GM19397 (cell line): ENCODE measurements at regions not wholly inside any gene's neighbourhood (a gene's known extent, or its start where the extent isn't known, plus 50 kb on each side); places are given as distances from the start of the nearest gene placed in this dataset.

ENCODE experiments used
- ATAC-seq: cut with Tn5 transposase; IDR thresholded peaks from one replicate; pipeline ENCODE4 v1.9.1; 2021; ENCODE audit warnings: mild to moderate bottlenecking, moderate library complexity; ENCODE audit not compliant: unreplicated experiment

DNA sequence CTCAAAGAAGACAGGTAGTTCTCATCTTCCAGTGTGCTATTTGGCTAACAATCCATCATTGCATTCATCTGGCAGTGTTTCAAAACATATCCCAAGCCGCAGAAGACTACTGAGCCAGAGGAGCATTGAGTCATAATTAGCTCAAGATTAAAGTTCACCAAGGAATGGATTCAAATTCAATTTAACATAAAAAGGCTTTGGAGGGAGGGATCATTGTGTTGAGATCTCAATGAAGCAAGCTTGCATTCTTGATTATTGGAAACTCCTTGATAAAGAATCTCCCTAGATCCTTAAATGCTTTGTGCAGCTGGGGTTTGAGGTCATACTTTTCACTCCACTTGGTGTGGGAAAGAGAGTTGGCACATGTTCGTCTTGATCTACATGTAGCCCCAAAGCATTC is 142.8 kb upstream of the SEMA3A start:
- ATAC-seq: no peak

DNA sequence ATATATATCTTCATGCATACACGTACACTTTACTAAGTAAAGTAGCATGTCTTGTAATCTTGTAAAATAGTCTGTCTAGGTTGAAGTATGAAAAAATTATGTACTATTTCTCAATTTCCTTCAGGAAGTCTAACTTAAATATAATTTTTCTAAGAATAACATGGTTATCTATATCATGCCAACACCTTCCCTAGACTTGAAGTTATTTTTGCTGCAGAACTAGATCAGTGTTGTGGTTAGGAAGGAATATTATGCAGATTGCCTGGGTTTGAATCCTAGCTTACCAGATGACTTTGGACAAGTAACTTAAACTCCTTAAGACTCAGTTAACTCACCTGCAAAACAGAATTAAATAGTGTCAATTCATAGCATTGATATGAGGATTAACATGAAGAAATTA is 142.2 kb upstream of the SEMA3A start:
- ATAC-seq: peak; percentile 15

DNA sequence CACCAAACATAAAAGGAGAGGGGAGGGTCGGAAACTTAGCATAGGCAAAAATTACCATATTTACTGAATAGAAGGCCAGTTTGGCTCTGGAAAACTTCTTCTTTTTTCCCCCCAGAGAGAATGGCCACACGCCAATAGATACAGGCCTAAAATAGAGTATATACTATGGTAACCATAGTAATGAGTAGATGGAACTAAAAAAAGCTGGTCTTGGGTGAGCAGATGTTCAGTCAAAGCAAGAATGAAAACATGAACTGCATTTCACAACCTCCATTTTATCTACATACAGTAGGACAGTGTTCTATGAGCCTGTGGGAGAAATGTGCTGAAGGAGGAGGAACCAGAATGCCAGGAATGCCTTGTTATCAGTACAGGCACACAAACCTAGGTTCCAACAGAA is 141.7 kb upstream of the SEMA3A start:
- peak; percentile 94 for ATAC-seq

DNA sequence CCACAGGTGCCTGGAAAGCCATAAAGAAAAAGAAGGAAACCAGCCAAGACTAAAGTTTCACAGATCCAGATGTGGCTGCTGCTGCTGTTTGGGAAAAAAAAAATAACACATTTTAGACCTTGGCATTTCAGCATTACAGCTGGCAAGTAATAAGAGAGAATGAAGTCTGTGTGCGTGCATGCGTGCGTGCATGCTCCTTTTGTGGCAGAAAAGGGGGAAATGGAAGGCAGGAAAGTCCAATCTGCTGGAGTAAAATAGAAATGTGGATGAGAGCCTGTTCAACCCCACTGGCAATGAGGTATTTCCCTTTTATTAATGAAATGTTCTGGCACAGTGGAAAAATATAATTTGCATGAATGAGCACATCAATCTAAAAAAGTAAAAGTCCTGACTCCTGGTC is 137.0 kb upstream of the SEMA3A start:
- ATAC-seq: no peak

DNA sequence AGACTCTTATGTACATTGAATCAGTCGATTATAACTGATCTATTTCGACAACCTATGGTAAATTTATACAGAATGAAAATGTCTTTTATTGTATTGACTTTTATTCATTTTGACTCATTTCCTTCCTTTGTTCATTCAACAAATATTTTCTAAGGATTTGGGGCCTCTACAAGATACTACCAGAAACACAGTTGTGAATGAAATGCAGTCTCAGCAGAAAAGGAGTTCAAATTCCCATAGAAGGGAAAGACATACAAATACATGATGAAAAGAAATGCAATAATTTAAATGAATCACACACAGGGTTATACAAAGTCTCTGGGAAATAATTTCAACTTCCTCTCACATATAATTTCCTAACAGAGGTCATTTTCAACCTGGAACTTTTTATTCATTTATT is 134.0 kb upstream of the SEMA3A start:
- ATAC-seq: no peak

DNA sequence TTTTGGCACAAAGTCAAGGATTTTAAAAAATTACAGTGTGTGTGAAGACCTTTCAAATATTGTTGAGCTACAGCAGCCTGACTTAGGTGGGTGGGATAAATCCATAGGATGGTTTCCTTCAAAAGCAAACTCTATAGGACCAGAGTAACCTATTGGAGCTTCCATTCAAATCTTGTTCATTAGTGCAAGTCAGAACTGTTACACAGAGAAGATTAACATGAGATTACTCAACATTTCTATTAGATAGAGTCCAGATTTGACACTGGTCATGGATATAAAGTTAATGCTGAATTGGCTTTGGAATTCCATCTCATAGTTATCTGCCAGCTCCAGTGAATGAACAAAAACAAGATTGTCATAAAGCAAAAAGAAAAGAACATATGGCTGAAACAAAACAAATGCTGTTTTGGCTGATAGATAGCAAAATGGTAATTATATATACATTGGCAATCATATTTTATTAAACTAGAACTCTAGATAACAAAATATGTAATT is 129.6 kb upstream of the SEMA3A start:
- no peak for ATAC-seq

DNA sequence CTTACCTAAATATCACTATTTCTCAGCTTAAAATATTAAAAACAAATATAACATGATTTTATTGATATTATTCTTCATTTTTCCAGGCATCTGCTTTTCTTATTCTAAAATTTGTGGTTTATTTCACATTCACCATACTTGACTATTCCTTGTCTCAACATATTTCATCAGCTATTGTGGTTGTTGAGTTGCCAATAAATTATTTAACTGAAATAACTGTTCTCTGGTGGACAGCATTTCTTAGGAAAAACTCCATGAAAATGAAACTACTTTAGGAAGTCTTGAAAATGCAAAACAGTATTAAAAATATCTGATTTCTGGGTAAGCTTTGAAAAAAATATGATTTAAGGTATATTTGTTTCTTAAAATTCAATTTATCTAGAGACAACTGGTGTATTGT is 122.9 kb upstream of the SEMA3A start:
- no peak for ATAC-seq

DNA sequence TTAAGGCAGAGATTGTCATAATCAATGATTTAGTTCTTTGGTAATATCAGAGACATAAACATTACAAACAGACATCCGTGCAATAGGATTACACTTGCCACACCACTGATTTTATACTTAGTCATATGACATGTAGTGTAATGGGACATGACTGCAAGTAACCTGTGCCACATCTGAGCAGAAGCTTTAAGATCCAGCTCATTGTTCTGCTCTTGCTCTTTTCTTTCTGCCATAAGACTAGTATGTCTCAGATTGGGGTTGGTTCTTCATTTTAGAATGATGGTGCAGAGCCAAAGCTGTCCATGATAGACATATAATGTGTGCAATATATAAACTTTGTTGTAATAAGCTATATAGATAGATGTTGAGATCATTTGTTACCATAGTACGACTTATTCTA is 119.7 kb upstream of the SEMA3A start:
- no peak for ATAC-seq

DNA sequence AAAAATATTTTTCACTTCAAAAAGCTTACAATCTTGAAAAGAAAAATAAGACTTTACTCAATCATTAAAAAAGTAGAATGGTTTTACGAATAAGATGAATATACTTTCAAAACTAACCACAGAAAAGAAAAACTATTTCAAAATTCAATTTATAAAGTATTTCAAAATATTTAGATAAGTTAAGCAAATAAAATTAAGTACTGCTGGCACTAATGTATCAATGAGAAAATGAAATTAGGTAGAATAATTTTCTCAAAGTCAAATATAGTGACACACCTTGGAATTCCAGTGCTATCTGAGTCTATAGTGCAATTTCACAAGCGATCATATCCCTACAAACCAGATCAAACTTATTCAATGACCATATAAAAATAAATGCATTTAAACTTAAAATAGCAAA is 109.8 kb upstream of the SEMA3A start:
- ATAC-seq: no peak

DNA sequence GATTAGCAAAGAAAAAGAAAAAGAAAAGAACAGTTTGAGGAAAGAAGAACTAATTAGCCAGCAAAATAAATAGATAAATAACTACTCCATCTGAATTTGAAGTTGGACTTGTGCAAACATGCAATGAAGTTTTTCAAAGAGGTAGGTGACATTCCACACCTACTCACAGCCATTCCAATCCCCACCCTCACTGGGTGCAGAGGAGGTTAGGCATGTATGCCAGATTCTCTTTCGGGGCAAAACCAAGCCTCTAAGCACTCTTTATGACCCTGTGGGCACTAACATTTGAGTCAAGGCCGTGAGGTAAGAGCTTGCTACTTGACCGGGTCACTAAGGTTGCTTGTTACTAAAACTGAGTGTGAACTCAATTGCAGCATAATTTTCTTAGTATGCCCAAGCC is 108.4 kb upstream of the SEMA3A start:
- ATAC-seq: no peak

DNA sequence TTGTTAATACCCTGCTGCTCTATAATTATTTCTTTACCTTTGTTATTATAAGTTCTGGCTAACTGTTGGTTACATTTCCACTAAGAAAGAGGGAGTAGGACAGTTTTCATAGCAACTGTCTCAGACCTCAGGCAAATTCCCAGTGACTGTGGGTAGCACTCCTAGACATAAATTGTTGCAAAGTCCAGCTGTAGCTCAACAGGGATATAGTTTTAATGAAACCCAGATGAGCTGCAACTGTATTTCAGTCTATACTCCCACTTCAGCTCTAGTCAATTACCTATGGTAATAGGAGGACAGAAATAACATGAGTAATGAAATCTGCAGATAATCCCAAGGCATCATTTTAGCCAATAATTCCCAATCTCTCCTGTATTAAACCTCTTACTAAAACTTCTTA is 103.0 kb upstream of the SEMA3A start:
- ATAC-seq: no peak

DNA sequence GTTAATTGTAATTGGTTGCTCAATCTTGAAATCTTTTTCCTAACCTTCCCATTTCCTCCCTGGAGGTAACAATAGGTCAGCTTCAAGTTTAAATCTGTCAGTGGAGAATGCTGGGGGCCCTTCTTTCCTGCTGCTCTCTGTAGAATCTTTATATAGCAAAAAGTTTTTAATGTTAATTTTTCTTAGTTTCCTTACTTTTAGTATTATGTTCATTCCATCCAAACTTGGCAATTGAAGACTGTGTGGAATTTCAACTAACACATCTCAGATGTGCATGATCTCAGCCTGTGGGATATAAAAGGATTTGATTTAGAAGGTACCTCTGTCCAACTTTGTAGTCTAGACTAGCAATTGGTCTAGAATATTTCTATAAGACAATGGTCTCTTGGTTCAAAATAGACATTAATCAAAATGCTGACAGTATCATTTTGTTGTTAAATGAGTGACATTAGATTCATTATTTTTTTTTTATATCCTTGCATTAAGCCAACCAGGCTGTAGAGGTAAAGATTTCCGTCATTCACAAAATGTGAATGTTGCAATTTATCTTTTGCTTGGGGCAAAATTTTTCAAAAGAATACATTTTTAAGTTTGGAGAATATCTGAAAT is 100.4 kb upstream of the SEMA3A start:
- no peak for ATAC-seq

DNA sequence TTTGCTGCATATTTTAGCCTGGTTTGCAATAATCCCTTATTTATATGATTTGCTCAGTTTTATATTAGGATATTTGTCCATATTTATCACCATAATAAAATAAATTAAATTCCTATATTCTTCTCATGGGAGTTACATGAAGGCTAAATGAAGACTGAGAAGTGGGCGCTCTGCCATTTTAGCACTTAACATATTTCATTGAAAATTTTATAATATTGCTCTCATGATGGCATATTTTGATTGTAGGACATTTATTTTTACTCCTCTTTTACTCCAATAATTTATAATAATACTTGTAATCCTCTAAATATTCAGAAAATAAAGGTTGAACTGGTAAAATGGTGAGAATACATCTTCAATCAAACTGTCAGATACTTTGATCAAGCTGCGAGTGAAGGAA is 99.8 kb upstream of the SEMA3A start:
- no peak for ATAC-seq

DNA sequence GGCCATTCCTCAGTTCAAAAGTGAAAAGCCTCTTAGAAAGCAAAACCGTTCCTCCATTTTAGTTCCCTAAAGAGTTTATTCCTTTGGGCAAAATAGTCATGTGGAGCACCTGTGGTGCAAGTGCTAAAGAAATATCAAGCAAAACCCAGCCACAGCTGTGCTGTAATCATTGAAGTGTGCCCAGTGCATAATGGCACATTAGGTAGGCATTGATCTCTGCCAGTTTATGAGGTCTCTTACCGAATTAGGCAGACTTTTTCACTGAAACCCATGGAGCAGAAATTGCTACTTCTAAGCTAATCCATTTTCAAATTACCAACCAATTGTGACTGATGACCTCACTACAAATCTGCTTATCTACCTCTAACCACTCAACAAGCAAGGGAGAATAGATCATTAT is 97.2 kb upstream of the SEMA3A start:
- no peak for ATAC-seq

DNA sequence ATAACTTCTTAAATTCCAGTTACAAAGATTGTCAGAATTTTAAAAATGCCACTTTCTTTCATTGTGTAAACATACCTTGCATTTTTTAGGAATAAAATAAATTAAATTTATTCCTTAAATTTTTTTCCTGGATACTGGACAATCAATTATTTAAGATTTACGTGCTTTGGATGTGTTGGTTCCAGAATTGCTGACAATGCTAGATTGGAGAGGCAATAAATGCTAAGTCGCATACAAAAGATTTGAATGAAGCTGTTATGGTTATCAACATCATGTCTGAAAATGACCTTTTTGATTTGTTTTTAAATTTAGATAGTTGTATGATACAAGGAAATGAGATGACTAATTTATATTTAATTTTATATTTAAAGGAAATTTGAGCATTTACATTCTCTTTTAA is 89.2 kb upstream of the SEMA3A start:
- no peak for ATAC-seq

DNA sequence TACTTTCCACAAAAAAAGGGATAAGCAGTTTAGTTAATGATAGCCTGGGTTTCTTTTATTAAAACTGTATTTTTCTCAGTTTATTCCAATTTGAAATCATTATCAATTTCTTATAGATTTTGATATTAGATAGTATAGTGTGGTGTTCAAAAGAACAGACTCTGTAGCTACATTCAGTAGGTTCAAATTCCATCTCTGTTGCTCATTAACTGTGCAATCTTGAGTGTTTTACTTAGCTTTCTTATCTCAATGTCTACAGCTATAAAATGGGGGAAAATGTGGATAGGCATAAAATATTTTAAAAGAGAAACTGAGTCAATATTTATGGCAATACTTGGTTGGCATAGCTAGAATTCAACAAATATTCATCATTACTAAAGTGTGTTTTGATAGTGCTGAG is 86.9 kb upstream of the SEMA3A start:
- ATAC-seq: no peak

DNA sequence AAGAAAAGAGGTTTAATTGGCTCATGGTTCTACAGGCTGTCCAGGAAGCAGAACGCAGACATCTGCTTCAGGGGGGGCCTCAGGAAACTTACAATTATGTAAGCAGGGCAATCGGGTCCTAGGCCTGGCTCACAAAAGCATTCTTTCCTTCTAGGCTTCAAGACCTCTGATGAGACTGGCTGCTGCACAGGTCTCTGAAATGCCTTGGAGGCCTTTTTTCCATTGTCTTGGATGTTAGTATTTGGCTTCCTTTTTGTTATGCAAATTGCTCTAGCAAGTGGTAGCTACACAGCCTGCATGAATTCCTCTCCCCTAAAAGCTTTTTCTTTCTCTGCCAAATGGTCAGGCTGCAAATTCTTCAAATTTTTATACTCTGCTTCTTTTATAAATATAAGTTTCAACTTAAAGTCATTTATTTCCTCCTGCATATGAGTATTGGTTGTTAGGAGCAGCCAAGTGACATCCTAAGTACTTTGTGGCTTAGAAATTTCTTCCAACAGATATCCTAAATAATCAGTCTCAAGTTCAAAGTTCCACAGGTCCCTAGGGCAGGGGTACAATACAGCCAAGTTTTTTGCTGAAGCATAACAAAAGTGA is 83.1 kb upstream of the SEMA3A start:
- no peak for ATAC-seq

DNA sequence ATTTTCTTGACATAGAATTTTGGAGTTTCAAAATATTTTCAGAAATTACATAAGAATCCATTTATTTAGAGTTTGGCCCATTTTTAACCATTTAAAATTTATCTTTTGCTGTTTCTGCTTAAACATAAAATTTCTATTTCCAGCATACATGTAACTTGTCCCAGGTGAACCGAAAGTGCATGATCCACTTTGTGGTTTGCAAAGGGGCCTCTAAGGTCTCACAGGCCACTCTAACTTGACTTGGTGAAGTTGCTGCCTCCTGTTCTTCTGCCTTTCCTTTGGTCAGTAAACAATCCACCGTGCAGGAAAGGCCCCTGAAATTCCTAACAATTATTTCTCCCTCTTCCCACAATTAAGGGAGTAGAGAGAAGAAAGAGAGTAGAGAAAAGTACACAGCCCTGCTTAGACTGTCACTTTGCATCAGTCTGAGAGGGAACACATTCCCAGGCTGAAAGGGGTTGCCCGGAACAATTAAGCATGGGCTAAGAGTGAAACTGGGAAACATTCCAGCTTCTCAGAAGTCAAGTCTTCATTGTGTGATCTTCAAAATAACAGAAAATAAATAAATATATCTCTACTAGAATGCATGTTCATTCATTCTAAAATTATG is 79.5 kb upstream of the SEMA3A start:
- no peak for ATAC-seq

DNA sequence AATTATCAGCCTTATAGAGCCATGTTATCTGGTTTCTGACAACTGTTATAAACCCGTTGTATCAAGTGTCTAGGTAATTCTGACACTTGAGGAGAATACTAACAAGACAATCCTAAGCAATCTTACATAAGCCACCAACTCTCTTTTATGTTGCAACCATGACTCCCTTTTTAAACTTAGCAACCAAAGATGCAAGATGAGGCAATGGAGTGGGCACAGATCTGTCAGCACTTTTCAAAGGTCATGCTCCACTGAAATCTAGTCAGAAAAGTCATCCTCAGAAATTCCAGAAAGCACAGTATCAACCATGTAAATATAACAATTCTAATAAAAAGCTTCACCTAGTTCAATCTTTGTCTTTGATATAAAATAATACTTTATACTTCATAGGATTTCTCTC is 77.0 kb upstream of the SEMA3A start:
- no peak for ATAC-seq

DNA sequence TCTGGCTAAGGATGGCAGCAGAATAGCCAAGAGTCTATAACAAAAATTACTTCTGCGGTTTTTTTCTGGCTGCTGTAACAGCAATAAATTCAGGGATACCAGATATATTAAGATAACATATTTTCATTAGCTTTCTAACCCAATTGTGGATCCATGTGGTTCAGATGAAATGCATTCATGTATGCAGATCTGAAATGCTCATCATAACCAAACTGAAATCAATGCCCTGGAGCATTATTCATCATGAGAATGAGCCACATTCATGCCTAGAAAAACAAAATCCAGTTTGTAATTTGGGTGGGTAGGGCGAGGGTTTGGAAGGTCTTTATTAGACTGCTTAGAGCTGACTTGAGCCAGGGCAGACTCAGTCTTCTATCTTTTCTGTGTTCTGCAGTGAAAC is 69.8 kb upstream of the SEMA3A start:
- ATAC-seq: no peak

DNA sequence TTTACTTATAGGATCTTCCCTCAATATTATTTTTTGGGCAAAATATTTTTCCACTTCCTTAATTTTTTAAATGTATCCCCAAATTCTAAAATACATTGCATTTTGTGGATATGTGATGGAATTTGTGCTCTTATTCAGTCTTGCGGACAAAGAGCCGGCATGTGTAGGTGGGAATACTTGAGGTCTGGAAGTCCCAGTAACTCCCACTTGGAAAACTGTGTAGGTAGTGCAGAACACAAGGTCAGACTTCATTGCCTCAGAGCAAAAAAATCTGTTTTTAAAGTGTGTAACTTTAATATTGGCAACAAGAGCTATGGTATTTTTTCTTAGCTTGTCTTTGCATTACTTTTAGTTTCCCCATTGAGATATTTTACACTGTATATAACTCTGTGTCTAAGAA is 68.5 kb upstream of the SEMA3A start:
- ATAC-seq: no peak

DNA sequence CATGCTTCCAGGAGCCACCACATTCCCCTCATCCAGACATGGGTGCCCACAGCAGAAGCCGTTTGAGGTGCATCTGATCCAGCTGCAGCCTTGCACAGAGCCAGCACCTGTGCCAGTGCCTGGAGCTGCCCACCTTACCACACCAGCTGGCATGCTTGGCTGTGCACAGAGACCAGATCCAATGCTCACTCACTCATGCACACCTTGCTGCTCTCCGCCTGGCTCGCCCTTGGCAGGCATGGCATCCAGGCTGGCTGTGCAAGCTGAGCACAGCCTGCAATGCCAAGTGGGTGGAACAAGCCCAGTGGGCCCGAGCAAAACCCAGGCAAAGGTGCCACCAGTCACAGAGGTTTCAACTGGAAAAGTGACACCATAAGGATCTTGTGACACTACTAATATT is 66.9 kb upstream of the SEMA3A start:
- ATAC-seq: no peak

DNA sequence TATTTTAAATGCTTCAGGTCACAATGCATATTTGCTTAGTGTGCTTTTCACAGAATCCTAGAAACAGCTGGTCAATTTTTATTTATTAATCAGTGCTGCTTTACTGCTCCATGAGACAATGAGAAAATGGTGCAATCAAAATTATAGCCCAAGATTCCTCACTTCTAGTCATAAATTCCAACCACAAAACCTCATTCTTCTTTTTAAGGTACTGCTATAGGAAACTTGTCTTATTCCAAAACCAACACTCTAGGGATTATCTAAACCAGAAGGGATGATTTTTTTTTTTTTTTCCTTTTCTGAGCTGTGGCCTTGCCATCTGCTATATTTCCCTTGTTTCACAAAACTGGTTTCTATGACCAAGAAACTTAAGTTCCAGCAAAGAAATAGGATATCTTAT is 64.0 kb upstream of the SEMA3A start:
- ATAC-seq: no peak
